AML-193 (cell line): ENCODE measurements at regions not wholly inside any gene's neighbourhood (a gene's known extent, or its start where the extent isn't known, plus 50 kb on each side); places are given as distances from the start of the nearest gene placed in this dataset.
"Not testable (repeated sequence)": the region's sequence is repeated elsewhere in the genome, so short reads cannot be mapped to it uniquely, and the experiment has no call there.

Experiments used
- DNase-seq, 2 experiments: peaks; one replicate each; lab custom pipeline; 2025; lab: John Stamatoyannopoulos, UW

DNA sequence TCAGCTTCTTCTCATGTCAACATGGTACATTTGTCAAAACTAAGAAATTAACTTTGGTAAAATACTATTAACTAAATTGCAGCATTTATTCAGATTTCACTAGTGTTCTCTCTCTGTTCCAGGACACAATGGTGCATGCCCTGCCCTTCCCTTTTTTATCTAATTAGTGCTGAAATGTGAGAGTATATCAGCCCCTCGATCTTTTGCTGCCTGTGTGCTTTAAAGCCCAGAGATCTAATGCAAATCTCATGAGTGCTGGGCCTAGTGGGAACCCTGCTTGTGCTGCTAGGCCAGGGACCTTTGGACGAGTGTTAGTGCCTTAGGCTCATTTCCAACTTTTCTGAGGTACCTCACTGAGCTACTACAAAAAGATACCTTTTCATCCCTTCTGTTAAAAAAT is 221.1 kb upstream of the EDNRB start:
- DNase-seq = no peak

GRCh38 chr13:78138756-78139155 is 220.1 kb upstream of the EDNRB start:
- no peak for DNase-seq

DNA sequence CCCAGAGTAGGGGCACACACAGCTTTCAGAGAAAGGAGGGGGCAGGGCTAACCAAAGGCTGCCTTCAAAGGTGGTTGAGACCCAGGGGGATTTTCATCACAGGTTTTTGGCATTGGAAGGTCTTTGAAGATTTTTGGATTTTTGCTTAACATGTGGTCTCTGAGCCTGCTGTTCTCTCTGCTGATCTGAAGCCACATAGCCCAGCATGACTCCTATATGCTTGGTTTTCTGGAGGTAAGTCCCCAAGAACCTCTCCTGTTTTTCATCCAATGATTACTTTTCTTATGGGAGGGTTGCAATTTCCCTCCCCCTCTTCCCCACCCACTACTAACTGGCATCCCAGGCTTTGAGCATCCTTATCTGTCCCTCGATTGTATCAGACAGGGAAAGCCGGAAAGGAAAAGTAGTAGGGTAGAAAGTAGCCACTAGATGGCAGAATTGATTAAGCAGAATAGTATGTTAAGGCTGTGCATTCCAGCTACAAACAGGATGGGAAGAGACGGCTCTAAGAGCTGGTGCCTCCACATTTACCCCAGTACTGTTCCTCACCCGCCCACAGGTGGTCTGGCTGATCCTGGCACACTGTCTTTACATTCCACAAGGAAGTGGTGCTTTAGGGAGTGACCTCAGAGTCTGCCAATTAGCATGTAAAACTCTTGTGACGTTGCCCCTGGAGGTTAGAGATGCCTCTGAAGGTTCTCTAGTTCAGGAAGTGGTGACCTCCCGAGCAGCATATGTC is 218.9 kb upstream of the EDNRB start:
- DNase-seq = peak; percentile 77 to 82

DNA sequence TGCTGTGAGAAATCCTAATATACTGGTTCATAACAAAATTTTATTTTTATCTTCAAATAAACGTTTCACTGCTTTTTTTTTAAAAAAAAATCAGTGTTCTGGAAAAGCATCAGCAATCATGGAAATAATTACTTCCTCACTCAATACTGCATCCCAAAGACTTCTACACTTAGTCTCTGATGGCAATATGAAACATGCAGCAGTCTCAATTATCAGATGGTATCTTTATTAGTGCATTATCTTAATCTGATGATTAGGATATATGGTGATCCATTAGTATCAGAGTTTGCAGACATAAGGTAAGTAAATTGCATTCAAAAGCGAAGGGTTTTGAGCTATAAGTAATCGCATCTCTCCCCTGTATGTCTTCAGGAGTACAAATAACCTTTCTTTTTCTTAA is 218.3 kb upstream of the EDNRB start:
- no peak for DNase-seq

DNA sequence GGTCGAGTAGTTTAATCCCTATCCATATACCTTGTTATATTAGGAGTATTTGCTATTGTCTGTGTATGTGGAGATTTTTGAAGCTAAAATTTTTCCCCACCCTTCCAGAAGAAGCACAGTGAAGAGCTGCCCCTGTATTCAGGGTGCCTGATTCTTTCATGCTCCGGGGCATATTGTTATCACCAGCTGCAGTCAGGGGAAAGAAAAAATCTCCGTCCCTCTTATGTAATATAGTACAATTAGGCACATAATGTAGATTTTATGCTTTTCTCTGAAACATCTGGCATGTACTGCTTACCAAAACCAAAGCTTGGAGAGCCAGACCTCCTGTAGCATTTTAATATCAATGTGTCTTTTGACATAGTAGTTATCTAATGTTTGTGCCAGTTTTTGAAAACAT is 214.9 kb upstream of the EDNRB start:
- no peak for DNase-seq

GRCh38 chr13:78131811-78132210 is 213.2 kb upstream of the EDNRB start:
- DNase-seq = peak; percentile 45 to 56

GRCh38 chr13:78131346-78131745 is 212.7 kb upstream of the EDNRB start:
- no peak for DNase-seq

GRCh38 chr13:78129823-78130222 is 211.2 kb upstream of the EDNRB start:
- DNase-seq = no peak

- no peak for DNase-seq
Measured at GRCh38 chr13:78129359-78129758, 210.7 kb upstream of the EDNRB start.

- peak; percentile 74 to 87 for DNase-seq
Measured at GRCh38 chr13:78121459-78122348, 203.1 kb upstream of the EDNRB start.

DNA sequence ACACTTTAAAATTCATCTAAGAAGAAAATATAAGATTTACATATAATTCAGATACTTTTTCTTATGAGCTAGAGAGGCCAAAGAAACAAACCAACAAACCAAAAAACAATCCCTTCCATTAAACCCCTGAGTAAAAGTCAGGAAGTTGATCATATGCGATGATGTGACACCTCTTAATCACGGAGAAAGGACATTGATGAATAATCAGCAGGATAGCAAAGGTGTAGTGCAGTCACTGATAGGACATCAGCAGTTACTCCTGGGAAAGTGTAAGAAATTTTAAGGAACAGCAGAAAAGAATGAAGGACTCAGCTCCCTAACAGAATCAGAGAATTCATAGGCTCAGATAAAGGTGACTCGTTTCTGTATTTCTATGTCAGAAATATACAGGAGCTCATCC is 202.4 kb upstream of the EDNRB start:
- no peak for DNase-seq

DNA sequence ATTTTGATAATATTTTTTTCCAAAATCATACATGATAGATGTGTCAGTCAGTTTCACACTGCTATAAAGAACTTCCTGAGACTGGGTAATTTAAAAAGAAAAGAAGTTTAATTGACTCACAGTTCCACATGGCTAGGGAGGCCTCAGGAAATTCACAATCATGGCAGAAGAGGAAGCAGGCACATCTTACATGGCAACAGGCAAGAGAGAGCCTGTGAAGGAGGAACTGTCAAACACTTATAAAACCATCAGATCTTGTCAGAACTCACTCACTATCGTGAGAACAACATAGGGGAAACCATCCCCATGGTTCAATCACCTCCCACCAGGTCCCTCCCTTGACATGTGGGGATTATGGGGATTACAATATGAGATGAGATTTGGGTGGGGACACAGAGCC is 201.5 kb upstream of the EDNRB start:
- not testable (repeated sequence) for DNase-seq

DNA sequence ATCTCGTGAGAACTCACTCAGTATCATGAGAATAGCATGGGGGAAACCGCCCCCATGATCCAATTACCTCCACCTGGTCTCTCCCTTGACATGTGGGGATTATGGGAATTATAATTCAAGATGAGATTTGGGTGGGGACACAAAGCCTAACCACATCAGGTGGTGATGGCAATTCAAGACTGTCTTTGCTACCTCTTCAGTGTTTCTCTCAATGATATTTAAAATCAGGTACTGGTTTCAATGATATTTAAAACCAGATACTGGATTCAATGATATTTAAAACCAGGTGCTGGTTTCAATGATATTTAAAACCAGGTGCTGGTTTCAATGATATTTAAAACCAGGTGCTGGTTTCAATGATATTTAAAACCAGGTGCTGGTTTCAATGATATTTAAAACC is 198.4 kb upstream of the EDNRB start:
- DNase-seq = not testable (repeated sequence)

- DNase-seq = peak; percentile 51 to 54
Measured at GRCh38 chr13:78105656-78106055, 187.0 kb upstream of the EDNRB start.

GRCh38 chr13:78103936-78104335 is 185.3 kb upstream of the EDNRB start:
- DNase-seq = no peak

- DNase-seq = no peak
Measured at GRCh38 chr13:78102741-78103140, 184.1 kb upstream of the EDNRB start.

DNA sequence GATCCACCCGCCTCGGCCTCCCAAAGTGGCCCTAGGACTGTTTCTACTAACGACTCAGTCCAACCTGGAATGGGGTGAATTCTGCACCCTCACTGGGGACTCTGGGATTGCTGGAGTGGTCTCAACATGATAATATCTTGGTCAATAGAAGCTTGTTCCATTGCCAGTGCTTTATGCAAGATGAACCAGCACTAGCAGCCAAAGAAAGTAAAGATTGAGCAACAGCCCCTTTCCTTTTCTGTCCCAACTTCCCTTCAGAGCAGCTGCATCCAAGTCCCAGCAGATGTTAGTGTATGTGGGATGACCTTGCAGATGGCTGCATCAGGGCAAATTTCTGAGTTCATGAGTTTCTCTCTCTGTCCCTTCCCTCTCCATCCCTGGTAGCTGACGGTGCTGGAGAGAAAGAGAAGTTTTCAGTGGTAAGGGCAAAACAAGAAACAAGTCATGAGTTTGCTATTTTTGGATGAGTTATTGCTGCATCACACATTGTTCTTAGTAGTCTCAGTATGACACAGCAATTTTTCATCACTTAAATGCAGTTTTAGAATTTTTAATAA is 183.6 kb upstream of the EDNRB start:
- peak; percentile 95 to 98 for DNase-seq

GRCh38 chr13:78100486-78100885 is 181.9 kb upstream of the EDNRB start:
- no peak for DNase-seq

GRCh38 chr13:78098249-78098648 is 179.6 kb upstream of the EDNRB start:
- DNase-seq = no peak

DNA sequence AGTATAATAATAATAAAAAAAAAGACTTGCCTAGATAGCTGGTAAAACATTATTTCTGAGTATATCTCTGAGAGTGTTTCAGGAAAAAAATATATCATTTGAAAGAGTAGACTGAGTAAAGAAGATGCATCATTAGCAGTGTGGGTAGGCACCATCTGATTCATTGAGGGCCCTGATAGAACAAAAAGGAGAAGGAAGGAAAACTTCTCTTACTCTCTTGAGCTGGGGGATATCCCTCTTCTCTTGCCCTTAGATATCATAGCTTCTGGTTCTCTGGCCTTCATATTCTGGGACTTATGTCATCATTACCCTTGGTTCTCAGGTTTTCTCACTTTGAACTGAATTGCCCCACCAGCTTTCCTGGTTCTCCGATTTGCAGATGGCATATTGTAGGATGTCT is 177.6 kb upstream of the EDNRB start:
- no peak for DNase-seq

DNA sequence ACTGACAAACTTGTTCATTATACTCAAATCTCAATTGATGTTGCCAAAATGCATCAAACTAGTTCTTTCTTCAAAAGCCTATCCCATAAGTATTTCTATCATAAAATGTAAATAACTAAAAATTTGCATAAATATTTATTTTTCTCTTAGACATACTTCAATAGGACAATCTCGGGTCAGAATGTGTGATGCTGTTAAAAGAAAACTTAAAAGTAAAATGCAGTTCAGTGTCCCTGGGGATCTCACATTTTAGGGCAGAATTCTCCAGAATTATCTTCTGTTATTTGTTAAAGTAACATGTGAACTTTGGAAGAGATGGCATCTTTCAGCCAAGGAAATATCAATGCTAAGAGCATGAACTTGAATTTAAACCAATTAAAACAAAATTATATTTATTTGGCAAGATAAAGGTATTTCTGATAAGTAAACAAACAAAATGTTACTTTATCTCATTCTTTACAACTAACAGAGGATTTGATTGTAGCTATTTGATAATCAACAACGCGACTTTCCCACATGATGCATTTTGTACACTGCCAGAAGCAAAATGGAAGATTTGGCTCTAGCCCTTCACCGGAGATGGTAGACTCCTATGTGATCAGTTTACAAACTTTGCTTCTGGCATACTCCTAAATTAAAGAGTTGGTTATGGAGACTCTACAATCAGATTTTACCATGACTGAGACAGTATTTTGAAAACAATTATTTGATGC is 169.5 kb upstream of the EDNRB start:
- no peak for DNase-seq
